ENCODE measurements at regions not wholly inside any gene's neighbourhood (a gene's known extent, or its start where the extent isn't known, plus 50 kb on each side); places are given as distances from the start of the nearest gene placed in this dataset.

GRCh38 chr13:76168661-76169060 lies 532.5 kb downstream of the LMO7 start:
- no peak for ATAC-seq (ENCODE audit: low read depth)
- CTCF ChIA-PET = no interaction called here
- intact Hi-C loops (cut with micrococcal nuclease) = no loop called here
- Mint-ChIP-seq H3K27me3 (no peaks in the 10 kb centered on the region), H3K9me3 (peaks cover 7% of the 10 kb centered on the region), H3K4me3 (no peak overlapping the region), H3K4me1 (no peaks in the 10 kb centered on the region), H3K27ac (no peak overlapping the region), H3K36me3 (ENCODE audit: low read depth) (no peaks in the 10 kb centered on the region)
- no peak for DNase-seq
- POLR2A ChIA-PET = no interaction called here
- TF ChIP-seq CTCF (IDR thresholded peaks at IDR 0.05) = no peak

GRCh38 chr13:76164290-76164689 lies 528.2 kb downstream of the LMO7 start:
- POLR2A ChIA-PET = no interaction called here
- TF ChIP-seq CTCF (IDR thresholded peaks at IDR 0.05) = no peak
- no peak overlapping the region for H3K4me3 Mint-ChIP-seq

GRCh38 chr13:76163761-76164160 lies 527.6 kb downstream of the LMO7 start:
- ATAC-seq (ENCODE audit: low read depth) (no peak), DNase-seq (no peak)
- H3K27me3 Mint-ChIP-seq = no peaks in the 10 kb centered on the region
- no peak overlapping the region for H3K27ac Mint-ChIP-seq
- CTCF ChIA-PET = no interaction called here
- no peaks in the 10 kb centered on the region for H3K4me1 Mint-ChIP-seq
- intact Hi-C loops (cut with micrococcal nuclease) = no loop called here
- H3K36me3 Mint-ChIP-seq (ENCODE audit: low read depth) = no peaks in the 10 kb centered on the region
- peaks cover 6% of the 10 kb centered on the region for H3K9me3 Mint-ChIP-seq
- no peak overlapping the region for H3K4me3 Mint-ChIP-seq
- no peak for TF ChIP-seq CTCF (IDR thresholded peaks at IDR 0.05)
- POLR2A ChIA-PET = no interaction called here

More at GRCh38 chr13:76164290-76164689, 528.2 kb downstream of the LMO7 start:
- H3K36me3 Mint-ChIP-seq (ENCODE audit: low read depth) = no peaks in the 10 kb centered on the region
- no peaks in the 10 kb centered on the region for H3K27me3 Mint-ChIP-seq
- ATAC-seq (ENCODE audit: low read depth) (no peak), DNase-seq (no peak)
- peaks cover 6% of the 10 kb centered on the region for H3K9me3 Mint-ChIP-seq
- intact Hi-C loops (cut with micrococcal nuclease) = no loop called here
- H3K27ac Mint-ChIP-seq = no peak overlapping the region
- no peaks in the 10 kb centered on the region for H3K4me1 Mint-ChIP-seq
- CTCF ChIA-PET = no interaction called here

- intact Hi-C loops (cut with micrococcal nuclease) = no loop called here
- H3K27ac Mint-ChIP-seq = no peak overlapping the region
- no peak overlapping the region for H3K4me3 Mint-ChIP-seq
- TF ChIP-seq CTCF (IDR thresholded peaks at IDR 0.05) = no peak
- no peaks in the 10 kb centered on the region for H3K36me3 Mint-ChIP-seq (ENCODE audit: low read depth)
- no peaks in the 10 kb centered on the region for H3K9me3 Mint-ChIP-seq
- DNase-seq = no peak
- POLR2A ChIA-PET = no interaction called here
- H3K27me3 Mint-ChIP-seq = no peaks in the 10 kb centered on the region
- no peaks in the 10 kb centered on the region for H3K4me1 Mint-ChIP-seq
- CTCF ChIA-PET = no interaction called here
- ATAC-seq (ENCODE audit: low read depth) = no peak
Observed at GRCh38 chr13:76160961-76161925, 525.1 kb downstream of the LMO7 start.

- ATAC-seq (ENCODE audit: low read depth) = no peak
- ChIA-PET CTCF (no interaction called here), POLR2A (no interaction called here)
- Mint-ChIP-seq H3K27me3 (no peaks in the 10 kb centered on the region), H3K9me3 (no peaks in the 10 kb centered on the region), H3K4me3 (no peak overlapping the region), H3K36me3 (ENCODE audit: low read depth) (no peaks in the 10 kb centered on the region), H3K27ac (no peak overlapping the region), H3K4me1 (no peaks in the 10 kb centered on the region)
- no peak for DNase-seq
- TF ChIP-seq CTCF (IDR thresholded peaks at IDR 0.05) = no peak
- intact Hi-C loops (cut with micrococcal nuclease) = no loop called here
Observed at GRCh38 chr13:76160506-76160905, 524.4 kb downstream of the LMO7 start.
